GM13976 (cell line): ENCODE measurements at regions not wholly inside any gene's neighbourhood (a gene's known extent, or its start where the extent isn't known, plus 50 kb on each side); places are given as distances from the start of the nearest gene placed in this dataset.

ENCODE experiments used
- DNase-seq: peaks from one replicate; pipeline ENCODE4 v3.0.0; 2012; ENCODE audit warnings: low spot score
- CTCF ChIP-seq: IDR thresholded peaks from 2 replicates; pipeline ENCODE4 v1.5.1; 2012; ENCODE audit warnings: borderline replicate concordance, mild to moderate bottlenecking; ENCODE audit not compliant: insufficient read depth; ENCODE audit errors: extremely low read depth, missing control alignments, control extremely low read depth
- in situ Hi-C: fragments of 300-500 bp; cut with MboI; formaldehyde crosslinking; loops from one replicate; pipeline ENCODE4 v1.12.0; 2022; ENCODE audit warnings: low sequenced_read_pairs, mixed read lengths, inconsistent platforms; ENCODE audit not compliant: unreplicated experiment

GRCh38 chr18:78801011-78801410, 178.6 kb upstream of the SALL3 start:
- in situ Hi-C loops: no loop called here
- no peak for TF ChIP-seq CTCF
- no peak for DNase-seq

GRCh38 chr18:78803104-78803503, 176.5 kb upstream of the SALL3 start:
- no peak for DNase-seq
- in situ Hi-C loops: no loop called here
- TF ChIP-seq CTCF: no peak

- in situ Hi-C loops: no loop called here
- no peak for DNase-seq
- TF ChIP-seq CTCF: no peak
Observed at GRCh38 chr18:78804206-78805030, 175.2 kb upstream of the SALL3 start.

- TF ChIP-seq CTCF: no peak
- in situ Hi-C loops: no loop called here
- DNase-seq: no peak
Observed at GRCh38 chr18:78805840-78806239, 173.8 kb upstream of the SALL3 start.

- in situ Hi-C loops: no loop called here
Observed at GRCh38 chr18:78807668-78808067, 171.9 kb upstream of the SALL3 start.

GRCh38 chr18:78809845-78810244, 169.8 kb upstream of the SALL3 start:
- no peak for TF ChIP-seq CTCF
- DNase-seq: no peak
- in situ Hi-C loops: no loop called here

More at GRCh38 chr18:78807668-78808067, 171.9 kb upstream of the SALL3 start:
- TF ChIP-seq CTCF: no peak
- no peak for DNase-seq
